GM12878 (cell line): ENCODE measurements at regions not wholly inside any gene's neighbourhood (a gene's known extent, or its start where the extent isn't known, plus 50 kb on each side); places are given as distances from the start of the nearest gene placed in this dataset.

ENCODE experiments used
- ATAC-seq: fragments of 200-7000 bp; cut with Tn5 transposase; 3 replicates; pipeline ENCODE4 v1.9.1; 2020; ENCODE audit warnings: mild to moderate bottlenecking, moderate library complexity
- BruUV-seq: library from RNA; stranded (reverse); fragments of 400-500 nt; replicated peaks from 2 replicates; lab custom pipeline; 2021; lab: Mats Ljungman, UMichigan
- CTCF ChIA-PET: fragments of 300-600 bp; sonication (Branson Sonifier 250); formaldehyde crosslinking; extraction: SDS; loops from one replicate; lab custom pipeline; 2021; ENCODE audit warnings: inconsistent platforms; lab: Yijun Ruan, JAX
- POLR2A ChIA-PET: fragments of 350-600 bp; formaldehyde crosslinking; extraction: SDS; loops from one replicate; lab custom pipeline; 2021; ENCODE audit warnings: inconsistent platforms; lab: Charles Lee
- RAD21 ChIA-PET: fragments of 300-600 bp; sonication (Branson Sonifier 250); formaldehyde crosslinking; loops from one replicate; lab custom pipeline; 2023; ENCODE audit warnings: antibody characterized with exemption; ENCODE audit not compliant: unreplicated experiment; lab: Charles Lee
- SMC1A ChIA-PET: fragments of 300-600 bp; sonication (Branson Sonifier 250); formaldehyde crosslinking; loops from one replicate; lab custom pipeline; 2023; ENCODE audit not compliant: unreplicated experiment, uncharacterized antibody; lab: Charles Lee
- DNase-seq: peaks from one replicate; pipeline ENCODE4 v3.0.0-alpha.2; 2011; ENCODE audit warnings: low read depth, low spot score
- FAIRE-seq: peaks from 3 replicates; lab custom pipeline; 2011; peaks lifted over from hg19 to GRCh38; lab: Jason Lieb, UNC
- H2AFZ ChIP-seq: 2 replicates; pipeline ENCODE4 v1.6.0; 2011; ENCODE audit warnings: low read depth, low read length, control low read depth; ENCODE audit not compliant: control insufficient read depth
- H3K27ac ChIP-seq: 2 replicates; pipeline ENCODE4 v1.5.1; 2011; ENCODE audit warnings: control low read depth; ENCODE audit not compliant: control insufficient read depth, insufficient read depth
- H3K27me3 ChIP-seq, 2 experiments: replicated peaks in 1 of 2; 2 replicates each; pipeline versions ENCODE4 v1.6.0 to v1.6.1; 2011; ENCODE audit warnings: low read length in 1 of 2; ENCODE audit not compliant: control insufficient read depth in 2 of 2, insufficient read depth in 2 of 2
- H3K36me3 ChIP-seq, 2 experiments: 2 replicates each; pipeline ENCODE4 v1.5.1; 2011; ENCODE audit warnings: low read length in 1 of 2; ENCODE audit not compliant: control insufficient read depth in 2 of 2, insufficient read depth in 2 of 2
- H3K4me1 ChIP-seq: 2 replicates; pipeline ENCODE4 v1.6.1; 2011; ENCODE audit warnings: mild to moderate bottlenecking, low read length, moderate library complexity, mixed read lengths; ENCODE audit not compliant: control insufficient read depth, insufficient read depth
- H3K4me2 ChIP-seq: 2 replicates; pipeline ENCODE4 v1.6.0; 2011; ENCODE audit warnings: control low read depth; ENCODE audit not compliant: control insufficient read depth, insufficient read depth
- H3K4me3 ChIP-seq: fragments of 200-600 bp; sonication (generic); 2 replicates; pipeline ENCODE4 v1.5.1; 2016
- H3K79me2 ChIP-seq: 2 replicates; pipeline ENCODE4 v1.6.0; 2011; ENCODE audit warnings: low read length; ENCODE audit not compliant: control insufficient read depth, insufficient read depth
- H3K9ac ChIP-seq: 2 replicates; pipeline ENCODE4 v1.8.0; 2011; ENCODE audit warnings: low read length, control low read depth, mixed read lengths; ENCODE audit not compliant: control insufficient read depth, insufficient read depth
- H3K9me3 ChIP-seq: replicated peaks from 3 replicates; pipeline ENCODE4 v1.5.1; 2011; ENCODE audit warnings: mild to moderate bottlenecking, low read length; ENCODE audit not compliant: control insufficient read depth, insufficient read depth
- H4K20me1 ChIP-seq: 2 replicates; pipeline ENCODE4 v1.6.0; 2011; ENCODE audit not compliant: control insufficient read depth, insufficient read depth
- ATF7 ChIP-seq: fragments of 450-650 bp; IDR thresholded peaks from 2 replicates; pipeline ENCODE4 v1.6.1; 2016; ENCODE audit warnings: low read depth, mild to moderate bottlenecking
- BACH1 ChIP-seq: fragments of 450-650 bp; IDR thresholded peaks from 2 replicates; pipeline ENCODE4 v1.6.1; 2017; ENCODE audit warnings: mild to moderate bottlenecking, borderline replicate concordance
- CHD4 ChIP-seq: fragments of 200-600 bp; sonication (generic); IDR thresholded peaks from 2 replicates; pipeline ENCODE4 v1.6.1; 2016; ENCODE audit warnings: mild to moderate bottlenecking
- EED ChIP-seq: sonication (generic); IDR thresholded peaks from 2 replicates; pipeline ENCODE4 v1.6.1; 2016; ENCODE audit warnings: antibody characterized with exemption, low read depth
- ELK1 ChIP-seq: IDR thresholded peaks from 2 replicates; pipeline ENCODE4 v1.6.1; 2012; ENCODE audit warnings: low read depth, low read length, improper control_type of control experiment
- ESRRA ChIP-seq: IDR thresholded peaks from 2 replicates; pipeline ENCODE4 v1.6.1; 2012; ENCODE audit warnings: mild to moderate bottlenecking, low read length, improper control_type of control experiment
- EZH2 ChIP-seq: IDR thresholded peaks from 2 replicates; pipeline ENCODE4 v1.6.1; 2012; ENCODE audit warnings: low read depth, mild to moderate bottlenecking, control low read depth, inconsistent platforms, low read length, borderline replicate concordance; ENCODE audit not compliant: control insufficient read depth
- GABPA ChIP-seq: IDR thresholded peaks from 2 replicates; pipeline ENCODE4 v1.6.1; 2014; ENCODE audit warnings: antibody characterized with exemption, low read depth, mild to moderate bottlenecking, inconsistent platforms
- POLR2A ChIP-seq: IDR thresholded peaks from 2 replicates; pipeline ENCODE4 v1.6.1; 2011; ENCODE audit warnings: low read depth, mild to moderate bottlenecking, low read length
- POLR2AphosphoS2 ChIP-seq: IDR thresholded peaks from 2 replicates; pipeline ENCODE4 v1.6.1; 2011; ENCODE audit warnings: low read depth, mild to moderate bottlenecking, low read length, improper control_type of control experiment, moderate library complexity
- RCOR1 ChIP-seq: conservative IDR thresholded peaks from 2 replicates; pipeline ENCODE4 v1.6.1; 2012; ENCODE audit warnings: low read depth, low read length, improper control_type of control experiment
- SIN3A ChIP-seq: IDR thresholded peaks from 2 replicates; pipeline ENCODE4 v1.6.1; 2012; ENCODE audit warnings: low read depth, low read length, improper control_type of control experiment
- TAF1 ChIP-seq: IDR thresholded peaks from 2 replicates; pipeline ENCODE4 v1.6.1; 2011; ENCODE audit warnings: mild to moderate bottlenecking, low read depth, low read length, borderline replicate concordance
- TCF3 ChIP-seq: IDR thresholded peaks from 2 replicates; pipeline ENCODE4 v1.6.1; 2012; ENCODE audit warnings: low read depth, mild to moderate bottlenecking, low read length, borderline replicate concordance; ENCODE audit not compliant: insufficient read depth
- WRNIP1 ChIP-seq: IDR thresholded peaks from 2 replicates; pipeline ENCODE4 v1.6.1; 2011; ENCODE audit warnings: low read depth, low read length, improper control_type of control experiment, borderline replicate concordance
- YBX1 ChIP-seq: fragments of 450-650 bp; IDR thresholded peaks from 2 replicates; pipeline ENCODE4 v1.6.1; 2016; ENCODE audit warnings: antibody characterized with exemption
- ZNF274 ChIP-seq: IDR thresholded peaks from one replicate; pipeline ENCODE4 v1.8.0; 2011; ENCODE audit not compliant: insufficient read length, insufficient read depth
- WGBS: methylation state at CpG from one replicate; pipeline ENCODE4 v1.1.6; 2016; ENCODE audit warnings: low lambda C conversion rate; ENCODE audit not compliant: insufficient replicate concordance, insufficient coverage; ENCODE audit errors: missing lambda C conversion rate; 5-methylcytosine and 5-hydroxymethylcytosine counted together
- in situ Hi-C: fragments of 300-500 bp; cut with MboI; formaldehyde crosslinking; loops from 9 replicates; pipeline ENCODE4 v1.14.3; 2018; ENCODE audit warnings: mixed read lengths
- intact Hi-C: fragments of 100-400 bp; cut with micrococcal nuclease; formaldehyde crosslinking; loops from one replicate; pipeline ENCODE4 v1.14.2; 2022; ENCODE audit not compliant: unreplicated experiment
- TF ChIP-seq, protein P1 (sequence below): fragments of 450-650 bp; IDR thresholded peaks from 2 replicates; pipeline ENCODE4 v1.6.1; 2017; ENCODE audit warnings: mild to moderate bottlenecking, low read depth, inconsistent platforms; ENCODE audit not compliant: poor library complexity, severe bottlenecking

- H2AFZ ChIP-seq = no peak overlapping the region
- H3K4me2 ChIP-seq = no peak overlapping the region
- no peaks in the 10 kb centered on the region for H3K27me3 ChIP-seq
- no TSS peak for BruUV-seq
- intact Hi-C loops (no loop called here), in situ Hi-C loops (no loop called here)
- ChIA-PET CTCF (no interaction called here), RAD21 (no interaction called here), POLR2A (no interaction called here), SMC1A (no interaction called here)
- TF ChIP-seq POLR2AphosphoS2 (no peak), GABPA (no peak), ESRRA (no peak), WRNIP1 (no peak), EED (no peak), EZH2 (no peak), ELK1 (no peak), SIN3A (no peak), ATF7 (no peak), CHD4 (no peak), BACH1 (no peak), RCOR1 (no peak), TAF1 (no peak), ZNF274 (no peak), POLR2A (no peak), TCF3 (no peak), YBX1 (no peak)
- TF ChIP-seq, protein P1, sequence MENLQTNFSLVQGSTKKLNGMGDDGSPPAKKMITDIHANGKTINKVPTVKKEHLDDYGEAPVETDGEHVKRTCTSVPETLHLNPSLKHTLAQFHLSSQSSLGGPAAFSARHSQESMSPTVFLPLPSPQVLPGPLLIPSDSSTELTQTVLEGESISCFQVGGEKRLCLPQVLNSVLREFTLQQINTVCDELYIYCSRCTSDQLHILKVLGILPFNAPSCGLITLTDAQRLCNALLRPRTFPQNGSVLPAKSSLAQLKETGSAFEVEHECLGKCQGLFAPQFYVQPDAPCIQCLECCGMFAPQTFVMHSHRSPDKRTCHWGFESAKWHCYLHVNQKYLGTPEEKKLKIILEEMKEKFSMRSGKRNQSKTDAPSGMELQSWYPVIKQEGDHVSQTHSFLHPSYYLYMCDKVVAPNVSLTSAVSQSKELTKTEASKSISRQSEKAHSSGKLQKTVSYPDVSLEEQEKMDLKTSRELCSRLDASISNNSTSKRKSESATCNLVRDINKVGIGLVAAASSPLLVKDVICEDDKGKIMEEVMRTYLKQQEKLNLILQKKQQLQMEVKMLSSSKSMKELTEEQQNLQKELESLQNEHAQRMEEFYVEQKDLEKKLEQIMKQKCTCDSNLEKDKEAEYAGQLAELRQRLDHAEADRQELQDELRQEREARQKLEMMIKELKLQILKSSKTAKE = no peak
- H3K79me2 ChIP-seq = no peaks in the 10 kb centered on the region
- H3K4me1 ChIP-seq = no peaks in the 10 kb centered on the region
- H3K36me3 ChIP-seq = no peaks in the 10 kb centered on the region
- DNase-seq (no peak), FAIRE-seq (no peak), ATAC-seq (no peak)
- H3K9me3 ChIP-seq = no peaks in the 10 kb centered on the region
- H3K4me3 ChIP-seq = no peak overlapping the region
- H4K20me1 ChIP-seq = no peaks in the 10 kb centered on the region
- no peak overlapping the region for H3K27ac ChIP-seq
- H3K9ac ChIP-seq = no peak overlapping the region
- WGBS = 8% methylated on average over 2 of the region's 2 CpGs
These were observed 1394.7 kb upstream of the ACVR2A start for GRCh38 chr2:146450131-146450530.
